T-cell (primary cell): ENCODE measurements at regions not wholly inside any gene's neighbourhood (a gene's known extent, or its start where the extent isn't known, plus 50 kb on each side); places are given as distances from the start of the nearest gene placed in this dataset.

ENCODE experiments used
- ATAC-seq, 4 experiments: fragments of 200-7000 bp in 3 of 4; fragments of 150-1000 bp in 1 of 4; cut with Tn5 transposase; replicated peaks in 1 of 4; 1 replicate in 3 of 4; 2 replicates in 1 of 4; pipeline ENCODE4 v1.10.0; 2021; ENCODE audit warnings: moderate library complexity in 3 of 4, mild to moderate bottlenecking in 2 of 4, moderate number of reproducible peaks in 1 of 4
- CTCF ChIA-PET, 2 donors: fragments of 300-600 bp; sonication (Branson Sonifier 250); formaldehyde crosslinking; loops; one replicate each; lab custom pipeline; 2022; ENCODE audit warnings: antibody characterized with exemption in 2 of 2; lab: Charles Lee
- POLR2A ChIA-PET, 2 donors: fragments of 300-600 bp; sonication (Branson Sonifier 250); formaldehyde crosslinking; loops; one replicate each; lab custom pipeline; 2022; ENCODE audit warnings: antibody characterized with exemption in 2 of 2; lab: Charles Lee
- DNase-seq, 35 experiments: peaks; one replicate each; pipeline versions ENCODE4 v3.0.0 to v3.0.0-alpha.2; 2013 to 2023
- H3K27ac ChIP-seq: one replicate; pipeline ENCODE4 v1.5.1; 2013; ENCODE audit warnings: low read length
- H3K27me3 ChIP-seq, 2 experiments: replicated peaks in 1 of 2; 1 replicate in 1 of 2; 2 replicates in 1 of 2; pipeline versions ENCODE4 v1.6.1 to v1.7.0; 2013; ENCODE audit warnings: low read length in 1 of 2, mixed read lengths in 1 of 2; ENCODE audit not compliant: control insufficient read depth in 2 of 2, insufficient read depth in 2 of 2; ENCODE audit errors: extremely low read depth in 1 of 2
- H3K36me3 ChIP-seq, 2 donors: 1 replicate in 1 of 2; 2 replicates in 1 of 2; pipeline versions ENCODE4 v1.6.1 to v1.7.0; 2013; ENCODE audit warnings: low read length in 1 of 2; ENCODE audit not compliant: control insufficient read depth in 2 of 2, insufficient read depth in 1 of 2; ENCODE audit errors: extremely low read depth in 1 of 2
- H3K4me1 ChIP-seq, 2 experiments: 1 replicate in 1 of 2; 2 replicates in 1 of 2; pipeline versions ENCODE4 v1.6.1 to v1.7.0; 2013; ENCODE audit warnings: low read length in 2 of 2, mixed read lengths in 1 of 2; ENCODE audit not compliant: insufficient read depth in 2 of 2, control insufficient read depth in 1 of 2; ENCODE audit errors: extremely low read depth in 1 of 2
- H3K4me3 ChIP-seq, 2 donors: 1 replicate in 1 of 2; 2 replicates in 1 of 2; pipeline versions ENCODE4 v1.5.1 to v1.7.0; 2013; ENCODE audit warnings: mild to moderate bottlenecking in 2 of 2, low read length in 1 of 2, moderate library complexity in 1 of 2; ENCODE audit not compliant: control insufficient read depth in 1 of 2; ENCODE audit errors: extremely low read depth in 1 of 2
- H3K9me3 ChIP-seq: 2 replicates; pipeline ENCODE4 v1.7.0; 2013
- H3K27ac Mint-ChIP-seq, 2 donors: one replicate each; pipeline ENCODE4 v1.8.0; 2020 to 2021; ENCODE audit warnings: mild to moderate bottlenecking in 2 of 2, mixed read lengths in 2 of 2
- H3K27me3 Mint-ChIP-seq, 2 donors: one replicate each; pipeline ENCODE4 v1.8.0; 2021 to 2022; ENCODE audit warnings: mixed read lengths in 2 of 2
- H3K36me3 Mint-ChIP-seq: one replicate; pipeline ENCODE4 v1.8.0; 2021; ENCODE audit warnings: mixed read lengths
- H3K4me1 Mint-ChIP-seq, 3 donors: one replicate each; pipeline ENCODE4 v1.8.0; 2020 to 2022; ENCODE audit warnings: mixed read lengths in 3 of 3, mild to moderate bottlenecking in 1 of 3
- H3K4me3 Mint-ChIP-seq, 3 donors: one replicate each; pipeline ENCODE4 v1.8.0; 2020 to 2022; ENCODE audit warnings: mild to moderate bottlenecking in 3 of 3, mixed read lengths in 3 of 3, moderate library complexity in 3 of 3
- H3K9me3 Mint-ChIP-seq, 3 donors: one replicate each; pipeline ENCODE4 v1.8.0; 2020 to 2022; ENCODE audit warnings: mixed read lengths in 3 of 3
- WGBS: methylation state at CpG from one replicate; pipeline ENCODE4 v1.1.5; 2013; ENCODE audit warnings: missing lambda C conversion rate; ENCODE audit not compliant: insufficient coverage; 5-methylcytosine and 5-hydroxymethylcytosine counted together

DNA sequence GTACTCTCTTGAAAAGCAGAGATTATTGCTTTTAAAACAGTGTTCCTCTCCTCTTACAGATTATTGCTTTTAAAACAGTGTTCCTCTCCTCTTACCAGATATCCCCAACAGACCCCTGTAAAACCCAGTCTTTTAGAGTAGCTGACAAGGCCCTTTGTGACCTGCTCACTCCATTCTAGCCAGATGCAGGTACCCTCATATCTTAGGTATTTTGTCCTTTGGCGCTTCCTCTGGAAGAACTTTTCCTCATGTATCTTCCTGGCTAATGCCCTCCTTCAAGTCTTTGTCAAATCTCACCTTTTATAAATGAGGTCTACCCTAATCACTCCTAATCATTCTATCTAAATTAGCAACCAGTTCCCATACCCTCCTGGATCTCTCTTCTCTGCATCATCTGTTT, 536.0 kb downstream of the BTBD3 start:
- DNase-seq (no peak), ATAC-seq (no peak)
- ChIA-PET POLR2A (no interaction called here), CTCF (no interaction called here)
- 44% methylated on average over 1 of the region's 1 CpG for WGBS
- no peak overlapping the region for H3K4me3 ChIP-seq
- Mint-ChIP-seq H3K9me3 (peaks cover 10 to 25% (median 11%) of the 10 kb centered on the region in 3 donors), H3K36me3 (no peaks in the 10 kb centered on the region), H3K4me3 (no peak overlapping the region), H3K27ac (no peak overlapping the region), H3K27me3 (no peaks in the 10 kb centered on the region), H3K4me1 (no peaks in the 10 kb centered on the region)
- no peak overlapping the region for H3K27ac ChIP-seq
- no peaks in the 10 kb centered on the region for H3K27me3 ChIP-seq
- H3K9me3 ChIP-seq = no peaks in the 10 kb centered on the region
- H3K36me3 ChIP-seq = no peaks in the 10 kb centered on the region
- no peaks in the 10 kb centered on the region for H3K4me1 ChIP-seq

DNA sequence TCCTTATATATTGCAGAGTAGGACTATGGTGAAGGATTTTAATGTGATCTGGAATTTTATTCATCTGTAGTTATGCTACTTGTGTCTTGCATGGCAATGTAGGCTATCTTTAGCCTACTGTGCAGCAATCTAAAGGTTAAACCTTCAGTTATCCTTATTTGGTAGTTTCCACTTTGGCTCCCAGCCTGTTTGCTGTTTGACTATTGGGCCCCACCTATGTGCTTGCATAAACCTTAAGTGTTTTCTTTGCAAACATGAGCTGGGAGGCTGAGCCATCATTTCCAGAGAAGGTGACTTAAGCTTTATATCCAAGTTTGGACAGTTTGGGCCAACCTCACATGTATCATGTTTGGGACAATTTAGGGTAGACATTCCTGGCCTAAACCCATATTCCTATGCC, 537.5 kb downstream of the BTBD3 start:
- no peak overlapping the region for H3K4me3 ChIP-seq
- H3K27me3 ChIP-seq = no peaks in the 10 kb centered on the region
- DNase-seq (no peak), ATAC-seq (no peak)
- H3K9me3 ChIP-seq = no peaks in the 10 kb centered on the region
- no peaks in the 10 kb centered on the region for H3K36me3 ChIP-seq
- H3K9me3 Mint-ChIP-seq = peaks cover 4 to 18% (median 6%) of the 10 kb centered on the region in 3 donors
- no peak overlapping the region for H3K4me3 Mint-ChIP-seq
- H3K27me3 Mint-ChIP-seq = no peaks in the 10 kb centered on the region
- H3K36me3 Mint-ChIP-seq = no peaks in the 10 kb centered on the region
- no peaks in the 10 kb centered on the region for H3K4me1 ChIP-seq
- CTCF ChIA-PET = no interaction called here
- POLR2A ChIA-PET = no interaction called here
- no peak overlapping the region for H3K27ac ChIP-seq
- no peak overlapping the region for H3K27ac Mint-ChIP-seq
- no peaks in the 10 kb centered on the region for H3K4me1 Mint-ChIP-seq

DNA sequence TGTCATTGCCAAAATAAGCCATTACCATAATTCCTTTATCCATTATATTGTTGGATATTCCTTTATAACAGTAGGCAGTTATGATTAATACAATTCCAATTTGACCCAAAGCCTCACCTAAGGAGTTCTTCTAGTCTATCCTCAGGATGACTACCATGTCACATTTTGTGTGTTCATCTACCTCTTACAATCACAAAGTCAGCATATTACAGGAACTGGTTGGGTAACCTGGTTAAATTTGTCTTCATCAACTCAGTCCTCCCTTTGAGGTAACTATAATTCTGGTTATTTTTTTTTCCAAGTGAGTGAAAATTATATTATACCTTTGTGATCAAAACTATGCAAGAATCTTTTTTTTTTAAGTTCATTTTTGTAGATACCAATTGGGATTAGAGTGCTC, 540.5 kb downstream of the BTBD3 start:
- no peak overlapping the region for H3K4me3 Mint-ChIP-seq
- Histone ChIP-seq H3K27me3 (no peaks in the 10 kb centered on the region), H3K4me1 (no peaks in the 10 kb centered on the region), H3K27ac (no peak overlapping the region), H3K36me3 (no peaks in the 10 kb centered on the region), H3K4me3 (no peak overlapping the region), H3K9me3 (no peaks in the 10 kb centered on the region)
- H3K27me3 Mint-ChIP-seq = no peaks in the 10 kb centered on the region
- no peaks in the 10 kb centered on the region for H3K4me1 Mint-ChIP-seq
- no peak overlapping the region for H3K27ac Mint-ChIP-seq
- ChIA-PET POLR2A (no interaction called here), CTCF (no interaction called here)
- no peak for DNase-seq
- no peak for ATAC-seq
- H3K9me3 Mint-ChIP-seq = peaks cover 8 to 18% (median 17%) of the 10 kb centered on the region in 3 donors
- H3K36me3 Mint-ChIP-seq = no peaks in the 10 kb centered on the region

DNA sequence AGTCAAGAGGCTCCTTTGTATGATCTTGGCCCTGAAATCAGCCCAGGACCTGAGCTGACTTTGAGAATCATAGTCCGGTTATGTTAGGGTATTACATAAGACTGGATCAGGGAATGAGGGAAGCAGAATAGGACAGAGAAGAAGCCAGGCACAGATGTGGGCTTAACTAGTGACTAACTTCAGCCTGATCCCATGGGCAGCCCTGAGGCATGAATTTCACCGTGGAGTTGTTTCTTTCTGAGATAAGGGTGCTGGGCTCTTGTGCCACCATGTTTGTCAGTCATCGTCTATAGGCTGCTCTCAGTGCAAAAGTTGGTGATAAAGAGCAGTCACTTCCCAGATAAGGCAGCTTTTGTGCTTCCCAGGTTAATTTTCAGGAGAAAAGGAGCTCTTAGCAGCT, 544.7 kb upstream of the SPTLC3 start:
- POLR2A ChIA-PET = no interaction called here
- DNase-seq = no peak
- H3K4me1 Mint-ChIP-seq = no peaks in the 10 kb centered on the region
- no peak overlapping the region for H3K27ac Mint-ChIP-seq
- no peaks in the 10 kb centered on the region for H3K27me3 ChIP-seq
- no peaks in the 10 kb centered on the region for H3K36me3 Mint-ChIP-seq
- H3K27ac ChIP-seq = no peak overlapping the region
- H3K4me3 Mint-ChIP-seq = no peak overlapping the region
- H3K9me3 Mint-ChIP-seq = peaks cover 8 to 24% (median 17%) of the 10 kb centered on the region in 3 donors
- ATAC-seq = no peak
- H3K4me1 ChIP-seq = no peaks in the 10 kb centered on the region
- no peak overlapping the region for H3K4me3 ChIP-seq
- CTCF ChIA-PET = no interaction called here
- no peaks in the 10 kb centered on the region for H3K9me3 ChIP-seq
- 81% methylated on average over 3 of the region's 3 CpGs for WGBS
- no peaks in the 10 kb centered on the region for H3K27me3 Mint-ChIP-seq
- H3K36me3 ChIP-seq = no peaks in the 10 kb centered on the region

DNA sequence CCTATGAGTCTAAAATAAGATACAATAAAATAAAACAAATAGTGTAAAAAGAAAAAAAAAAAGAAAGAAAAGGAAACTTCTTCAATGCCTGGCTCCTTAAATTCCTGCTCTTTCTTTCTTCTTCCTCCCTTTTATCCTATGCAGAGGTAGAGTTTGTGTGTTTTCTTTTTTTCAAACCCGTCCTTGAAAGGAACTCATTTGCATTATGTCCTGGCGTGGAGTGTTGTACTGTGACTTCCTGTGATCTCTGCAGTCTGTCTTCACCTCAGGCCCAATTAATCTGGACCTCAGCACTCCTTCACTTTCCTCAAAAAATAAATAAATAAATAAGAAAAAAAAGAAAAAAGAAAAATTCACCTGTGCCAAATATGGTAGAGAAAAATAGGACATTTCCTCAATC, 541.9 kb upstream of the SPTLC3 start:
- no CpG with 5 or more reads among the region's 2 CpGs for WGBS
- Histone ChIP-seq H3K9me3 (no peaks in the 10 kb centered on the region), H3K36me3 (no peaks in the 10 kb centered on the region), H3K4me3 (no peak overlapping the region), H3K27me3 (no peaks in the 10 kb centered on the region), H3K4me1 (no peaks in the 10 kb centered on the region), H3K27ac (no peak overlapping the region)
- peaks cover 14 to 25% (median 22%) of the 10 kb centered on the region in 3 donors for H3K9me3 Mint-ChIP-seq
- ChIA-PET POLR2A (no interaction called here), CTCF (no interaction called here)
- no peaks in the 10 kb centered on the region for H3K36me3 Mint-ChIP-seq
- no peak for ATAC-seq
- H3K4me3 Mint-ChIP-seq = no peak overlapping the region
- H3K27ac Mint-ChIP-seq = no peak overlapping the region
- no peaks in the 10 kb centered on the region for H3K4me1 Mint-ChIP-seq
- H3K27me3 Mint-ChIP-seq = no peaks in the 10 kb centered on the region
- DNase-seq = no peak

DNA sequence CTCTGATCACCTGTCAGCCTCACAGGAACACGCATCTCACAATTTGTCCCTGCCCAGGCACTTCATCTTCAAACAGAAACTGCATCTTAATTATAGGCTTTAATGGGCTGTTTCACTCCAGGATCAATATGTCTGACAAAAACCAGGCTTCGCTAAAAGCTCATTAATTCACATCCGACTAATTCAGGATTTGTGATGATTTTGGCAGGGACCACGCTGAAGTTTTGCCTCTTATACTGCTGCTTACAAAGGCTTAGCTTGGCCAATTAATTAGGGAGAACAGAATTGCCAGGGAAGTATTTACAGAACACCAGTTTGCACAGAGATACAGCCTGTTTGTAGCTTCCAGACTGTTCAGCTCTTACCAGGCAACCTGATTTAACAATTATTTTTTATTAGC, 541.0 kb upstream of the SPTLC3 start:
- Histone ChIP-seq H3K36me3 (no peaks in the 10 kb centered on the region), H3K4me1 (no peaks in the 10 kb centered on the region), H3K27me3 (no peaks in the 10 kb centered on the region), H3K27ac (no peak overlapping the region), H3K9me3 (no peaks in the 10 kb centered on the region), H3K4me3 (no peak overlapping the region)
- no peaks in the 10 kb centered on the region for H3K4me1 Mint-ChIP-seq
- peaks cover 12 to 25% (median 17%) of the 10 kb centered on the region in 3 donors for H3K9me3 Mint-ChIP-seq
- CTCF ChIA-PET = no interaction called here
- no peak for DNase-seq
- WGBS = 100% methylated on average over 2 of the region's 4 CpGs
- H3K27me3 Mint-ChIP-seq = no peaks in the 10 kb centered on the region
- POLR2A ChIA-PET = no interaction called here
- no peak overlapping the region for H3K27ac Mint-ChIP-seq
- no peak overlapping the region for H3K4me3 Mint-ChIP-seq
- no peak for ATAC-seq
- no peaks in the 10 kb centered on the region for H3K36me3 Mint-ChIP-seq

DNA sequence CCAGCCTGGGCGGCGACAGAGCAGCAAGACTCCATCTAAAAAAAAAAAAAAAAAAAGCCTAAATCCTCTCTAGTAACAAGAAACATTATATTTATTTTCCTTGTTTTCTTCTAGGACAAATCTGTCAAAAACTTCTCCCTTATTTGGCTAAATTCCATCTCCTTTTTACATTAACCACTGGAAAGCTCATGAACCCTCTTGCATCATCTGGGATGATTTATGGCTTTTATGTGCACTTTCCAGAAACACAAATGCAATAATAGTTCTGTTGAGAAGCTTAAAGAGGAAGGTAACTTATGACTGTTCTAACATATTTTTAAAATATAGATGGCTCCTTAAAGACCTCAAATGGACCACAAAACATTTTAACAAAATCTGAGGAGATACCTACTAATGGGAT, 526.1 kb upstream of the SPTLC3 start:
- ChIA-PET CTCF (no interaction called here), POLR2A (no interaction called here)
- H3K4me1 ChIP-seq = no peaks in the 10 kb centered on the region
- no CpG with 5 or more reads among the region's 2 CpGs for WGBS
- no peaks in the 10 kb centered on the region for H3K36me3 ChIP-seq
- H3K4me3 ChIP-seq = no peak overlapping the region
- no peak overlapping the region for H3K27ac ChIP-seq
- Mint-ChIP-seq H3K27ac (no peak overlapping the region), H3K4me1 (no peaks in the 10 kb centered on the region), H3K36me3 (no peaks in the 10 kb centered on the region), H3K9me3 (peaks cover 10 to 25% (median 20%) of the 10 kb centered on the region in 3 donors), H3K4me3 (no peak overlapping the region), H3K27me3 (no peaks in the 10 kb centered on the region)
- DNase-seq (no peak), ATAC-seq (no peak)
- H3K9me3 ChIP-seq = no peaks in the 10 kb centered on the region
- H3K27me3 ChIP-seq = no peaks in the 10 kb centered on the region
